ENCODE measurements at regions not wholly inside any gene's neighbourhood (a gene's known extent, or its start where the extent isn't known, plus 50 kb on each side); places are given as distances from the start of the nearest gene placed in this dataset.

DNA sequence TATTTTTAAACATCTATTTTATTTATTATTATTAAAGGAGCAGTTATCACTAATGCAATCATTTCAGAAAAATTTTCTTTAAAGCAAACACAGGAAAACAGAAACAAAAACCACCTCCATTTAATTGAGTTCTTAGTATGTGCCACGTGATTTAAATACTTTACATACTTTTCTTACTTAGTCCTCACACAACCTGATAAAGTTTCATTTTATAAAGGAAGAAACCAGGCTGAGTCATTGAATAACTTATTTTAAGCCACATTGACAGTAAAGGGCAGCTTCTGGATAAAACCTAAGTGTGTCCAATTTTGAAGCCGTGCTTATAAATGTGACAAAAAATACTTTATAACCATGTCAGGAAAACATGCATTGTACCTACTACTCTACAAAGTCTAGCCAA lies 57.1 kb upstream of the PCED1B start:
- no TSS peak for BruUV-seq (replicated peaks)
- FAIRE-seq, result no peak
- Histone ChIP-seq H3K27ac (ENCODE audit: extremely low read length, insufficient read depth, low read length) (no peak overlapping the region), H3K79me2 (ENCODE audit: insufficient read depth, low read length) (no peaks in the 10 kb centered on the region), H3K4me1 (ENCODE audit: insufficient read depth, low read length) (no peaks in the 10 kb centered on the region), H3K27me3 (ENCODE audit: control insufficient read depth in 1 of 2, insufficient read depth in 2 of 2, low read length in 2 of 2) (peaks cover 1 to 12% of the 10 kb centered on the region in 2 experiments; a peak in 3 of 5 replicates), H3K36me3 (replicated peaks in 1 of 2; ENCODE audit: control insufficient read depth in 1 of 2, insufficient read depth in 2 of 2, low read length in 2 of 2) (no peaks in the 10 kb centered on the region), H3K4me3 (replicated peaks in 1 of 3; ENCODE audit: insufficient read depth in 1 of 3, low read depth in 2 of 3, low read length in 3 of 3) (no peak overlapping the region), H4K20me1 (ENCODE audit: insufficient read depth, low read length) (no peaks in the 10 kb centered on the region), H2AFZ (ENCODE audit: low read length) (no peak overlapping the region), H3K4me2 (ENCODE audit: low read depth, low read length) (no peak overlapping the region), H3K9ac (ENCODE audit: insufficient read depth, low read depth, low read length) (no peak overlapping the region), H3K9me3 (ENCODE audit: low read length) (no peaks in the 10 kb centered on the region)
- WGBS (ENCODE audit: low lambda C conversion rate), result 20% methylated on average over 2 of the region's 2 CpGs
- TF ChIP-seq SKI (IDR thresholded peaks at IDR 0.05; ENCODE audit: partially characterized antibody) (no peak), KDM1A (CRISPR knock-in tag; IDR thresholded peaks at IDR 0.05) (no peak), NR2F1 (CRISPR knock-in tag; IDR thresholded peaks at IDR 0.05) (no peak), FOXA3 (CRISPR knock-in tag; IDR thresholded peaks at IDR 0.05) (no peak)
- TF ChIP-seq, protein P1, sequence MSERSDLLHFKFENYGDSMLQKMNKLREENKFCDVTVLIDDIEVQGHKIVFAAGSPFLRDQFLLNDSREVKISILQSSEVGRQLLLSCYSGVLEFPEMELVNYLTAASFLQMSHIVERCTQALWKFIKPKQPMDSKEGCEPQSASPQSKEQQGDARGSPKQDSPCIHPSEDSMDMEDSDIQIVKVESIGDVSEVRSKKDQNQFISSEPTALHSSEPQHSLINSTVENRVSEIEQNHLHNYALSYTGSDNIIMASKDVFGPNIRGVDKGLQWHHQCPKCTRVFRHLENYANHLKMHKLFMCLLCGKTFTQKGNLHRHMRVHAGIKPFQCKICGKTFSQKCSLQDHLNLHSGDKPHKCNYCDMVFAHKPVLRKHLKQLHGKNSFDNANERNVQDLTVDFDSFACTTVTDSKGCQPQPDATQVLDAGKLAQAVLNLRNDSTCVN (CRISPR knock-in tag; IDR thresholded peaks at IDR 0.05; ENCODE audit: borderline replicate concordance), result no peak
- no peak for DNase-seq (ENCODE audit: low spot score)
- POLR2A ChIA-PET, result no interaction called here
- CTCF ChIA-PET (ENCODE audit: low intra/inter-chr PET ratio, low total read pairs), result interaction anchor here (1.4 to 1.6 kb wide), 2 partner anchors 679 to 950 kb away, joined by 7 to 8 read pairs; no protein-coding TSS in a partner anchor
- ATAC-seq, result no peak
- in situ Hi-C loops (cut with HindIII; ENCODE audit: extremely low pct_ligation_motif_present, low pct_unique_long_range_greater_than_20kb) (loop anchor here (5.0 kb wide), 1 partner anchor 680 kb away; no protein-coding TSS in a partner anchor), intact Hi-C loops (cut with micrococcal nuclease; ENCODE audit: unreplicated experiment) (loop anchor here (1.0 kb wide), 1 partner anchor 340 kb away; no protein-coding TSS in a partner anchor)

DNA sequence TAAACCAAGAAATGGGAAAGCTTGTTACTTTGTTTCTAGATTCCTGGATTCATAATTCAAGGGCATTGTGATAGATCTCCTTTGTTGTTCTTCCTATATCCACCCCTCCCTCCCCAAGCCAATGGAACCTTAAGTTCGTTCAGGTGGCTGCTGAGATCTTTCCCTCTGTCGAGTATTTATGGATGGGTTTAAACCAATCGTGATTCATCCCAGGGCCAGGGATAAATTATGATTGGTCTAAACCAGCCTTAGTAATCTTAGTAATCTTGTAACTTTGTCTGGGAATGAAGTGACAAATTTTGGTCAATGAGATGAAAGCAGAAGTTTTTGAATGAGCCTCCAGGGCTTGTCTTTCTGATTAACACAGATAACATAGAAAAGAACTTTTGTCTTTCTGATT lies 56.1 kb upstream of the PCED1B start:
- H3K36me3 ChIP-seq (replicated peaks in 1 of 2; ENCODE audit: control insufficient read depth in 1 of 2, insufficient read depth in 2 of 2, low read length in 2 of 2), result no peaks in the 10 kb centered on the region
- FAIRE-seq (no peak), ATAC-seq (no peak), DNase-seq (ENCODE audit: low spot score) (no peak)
- TF ChIP-seq PHF21A (CRISPR knock-in tag; IDR thresholded peaks at IDR 0.05) (no peak), SSRP1 (CRISPR knock-in tag; IDR thresholded peaks at IDR 0.05) (no peak), ZNF891 (CRISPR knock-in tag; IDR thresholded peaks at IDR 0.05) (no peak)
- POLR2A ChIA-PET, result no interaction called here
- no peak overlapping the region for H3K9ac ChIP-seq (ENCODE audit: insufficient read depth, low read depth, low read length)
- no peaks in the 10 kb centered on the region for H3K9me3 ChIP-seq (ENCODE audit: low read length)
- no peak overlapping the region for H3K4me2 ChIP-seq (ENCODE audit: low read depth, low read length)
- WGBS (ENCODE audit: low lambda C conversion rate), result 1% methylated on average over 3 of the region's 3 CpGs
- H4K20me1 ChIP-seq (ENCODE audit: insufficient read depth, low read length), result no peaks in the 10 kb centered on the region
- no TSS peak for BruUV-seq (replicated peaks)
- intact Hi-C loops (cut with micrococcal nuclease; ENCODE audit: unreplicated experiment) (no loop called here), in situ Hi-C loops (cut with HindIII; ENCODE audit: extremely low pct_ligation_motif_present, low pct_unique_long_range_greater_than_20kb) (loop anchor here (5.0 kb wide), 1 partner anchor 681 kb away; no protein-coding TSS in a partner anchor)
- no peak overlapping the region for H3K4me3 ChIP-seq (replicated peaks in 1 of 3; ENCODE audit: insufficient read depth in 1 of 3, low read depth in 2 of 3, low read length in 3 of 3)
- no peak overlapping the region for H2AFZ ChIP-seq (ENCODE audit: low read length)
- no peaks in the 10 kb centered on the region for H3K4me1 ChIP-seq (ENCODE audit: insufficient read depth, low read length)
- CTCF ChIA-PET (ENCODE audit: low intra/inter-chr PET ratio, low total read pairs), result no interaction called here
- no peak overlapping the region for H3K27ac ChIP-seq (ENCODE audit: extremely low read length, insufficient read depth, low read length)
- peaks cover 1 to 7% of the 10 kb centered on the region in 2 experiments; a peak in 3 of 5 replicates for H3K27me3 ChIP-seq (ENCODE audit: control insufficient read depth in 1 of 2, insufficient read depth in 2 of 2, low read length in 2 of 2)
- no peaks in the 10 kb centered on the region for H3K79me2 ChIP-seq (ENCODE audit: insufficient read depth, low read length)

Data from HepG2 (cell line).